Neural progenitor cell (in vitro differentiated cells): ENCODE measurements at regions not wholly inside any gene's neighbourhood (a gene's known extent, or its start where the extent isn't known, plus 50 kb on each side); places are given as distances from the start of the nearest gene placed in this dataset.

Experiments
- CTCF ChIP-seq: fragments of 200-600 bp; sonication (generic); IDR thresholded peaks from 2 replicates; pipeline ENCODE4 v1.5.1; 2017; ENCODE audit warnings: antibody characterized with exemption, mild to moderate bottlenecking
- EZH2 ChIP-seq: fragments of 200-600 bp; sonication (generic); IDR thresholded peaks from 2 replicates; pipeline ENCODE4 v1.6.1; 2017; ENCODE audit warnings: antibody characterized with exemption, mild to moderate bottlenecking, moderate library complexity

GRCh38 chr14:57939084-57939483, 73.2 kb upstream of the SLC35F4 start:
- TF ChIP-seq CTCF (no peak), EZH2 (no peak)
